ENCODE measurements at regions not wholly inside any gene's neighbourhood (a gene's known extent, or its start where the extent isn't known, plus 50 kb on each side); places are given as distances from the start of the nearest gene placed in this dataset.

DNA sequence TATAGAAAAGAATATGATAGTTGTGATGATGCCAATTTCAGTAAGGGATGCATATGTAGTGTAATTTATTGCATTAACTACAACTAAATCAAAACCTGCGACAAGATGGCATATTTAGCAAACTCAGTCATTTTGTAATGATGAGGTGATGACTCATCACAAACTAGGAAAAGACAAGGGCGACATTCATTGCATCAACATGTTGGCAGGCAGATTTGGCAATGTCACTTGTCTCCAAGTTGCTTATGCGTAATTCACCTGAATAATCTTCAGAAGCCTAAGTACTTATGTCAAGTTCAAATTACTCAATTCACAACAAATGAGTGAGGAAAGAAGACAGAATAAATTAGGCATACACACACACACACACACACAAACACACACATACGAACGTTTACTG, 273.2 kb upstream of the RGPD4 start:
- TF ChIP-seq, protein P1, sequence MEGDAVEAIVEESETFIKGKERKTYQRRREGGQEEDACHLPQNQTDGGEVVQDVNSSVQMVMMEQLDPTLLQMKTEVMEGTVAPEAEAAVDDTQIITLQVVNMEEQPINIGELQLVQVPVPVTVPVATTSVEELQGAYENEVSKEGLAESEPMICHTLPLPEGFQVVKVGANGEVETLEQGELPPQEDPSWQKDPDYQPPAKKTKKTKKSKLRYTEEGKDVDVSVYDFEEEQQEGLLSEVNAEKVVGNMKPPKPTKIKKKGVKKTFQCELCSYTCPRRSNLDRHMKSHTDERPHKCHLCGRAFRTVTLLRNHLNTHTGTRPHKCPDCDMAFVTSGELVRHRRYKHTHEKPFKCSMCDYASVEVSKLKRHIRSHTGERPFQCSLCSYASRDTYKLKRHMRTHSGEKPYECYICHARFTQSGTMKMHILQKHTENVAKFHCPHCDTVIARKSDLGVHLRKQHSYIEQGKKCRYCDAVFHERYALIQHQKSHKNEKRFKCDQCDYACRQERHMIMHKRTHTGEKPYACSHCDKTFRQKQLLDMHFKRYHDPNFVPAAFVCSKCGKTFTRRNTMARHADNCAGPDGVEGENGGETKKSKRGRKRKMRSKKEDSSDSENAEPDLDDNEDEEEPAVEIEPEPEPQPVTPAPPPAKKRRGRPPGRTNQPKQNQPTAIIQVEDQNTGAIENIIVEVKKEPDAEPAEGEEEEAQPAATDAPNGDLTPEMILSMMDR (IDR thresholded peaks at IDR 0.05; ENCODE audit: low read depth, low read length, poor library complexity, severe bottlenecking) = no peak
- no peak for TF ChIP-seq EZH2phosphoT487 (IDR thresholded peaks at IDR 0.05; ENCODE audit: borderline replicate concordance, low read length)
